ENCODE measurements at regions not wholly inside any gene's neighbourhood (a gene's known extent, or its start where the extent isn't known, plus 50 kb on each side); places are given as distances from the start of the nearest gene placed in this dataset.
"Not testable (repeated sequence)": the region's sequence is repeated elsewhere in the genome, so short reads cannot be mapped to it uniquely, and the experiment has no call there.

GRCh38 chr1:206359377-206359776 is 110.9 kb upstream of the IKBKE start:
- ATAC-seq; DNase-seq; H3K4me1 ChIP-seq (ENCODE audit: low read depth); H3K9me3 ChIP-seq; intact Hi-C loops (cut with DNase I, micrococcal nuclease); H3K36me3 ChIP-seq (ENCODE audit: low read depth); H3K4me3 ChIP-seq: not testable (repeated sequence)

- ATAC-seq; H3K36me3 ChIP-seq (ENCODE audit: low read depth); H3K4me1 ChIP-seq (ENCODE audit: low read depth); DNase-seq; H3K4me3 ChIP-seq; intact Hi-C loops (cut with DNase I, micrococcal nuclease); H3K9me3 ChIP-seq: not testable (repeated sequence)
Observed at GRCh38 chr1:206361978-206362543, 108.2 kb upstream of the IKBKE start.

GRCh38 chr1:206362994-206363393 is 107.3 kb upstream of the IKBKE start:
- ATAC-seq; intact Hi-C loops (cut with DNase I, micrococcal nuclease); H3K36me3 ChIP-seq (ENCODE audit: low read depth): not testable (repeated sequence)

GRCh38 chr1:206365271-206365670 is 105.0 kb upstream of the IKBKE start:
- intact Hi-C loops (cut with DNase I, micrococcal nuclease); ATAC-seq; H3K36me3 ChIP-seq (ENCODE audit: low read depth); H3K4me1 ChIP-seq (ENCODE audit: low read depth); H3K9me3 ChIP-seq; H3K4me3 ChIP-seq; DNase-seq: not testable (repeated sequence)

More at GRCh38 chr1:206362994-206363393, 107.3 kb upstream of the IKBKE start:
- not testable (repeated sequence) for H3K9me3 ChIP-seq; H3K4me3 ChIP-seq; DNase-seq; H3K4me1 ChIP-seq (ENCODE audit: low read depth)

GRCh38 chr1:206366131-206366530 is 104.1 kb upstream of the IKBKE start:
- ATAC-seq; H3K4me1 ChIP-seq (ENCODE audit: low read depth); H3K4me3 ChIP-seq; DNase-seq; intact Hi-C loops (cut with DNase I, micrococcal nuclease); H3K9me3 ChIP-seq; H3K36me3 ChIP-seq (ENCODE audit: low read depth): not testable (repeated sequence)

- H3K9me3 ChIP-seq; H3K36me3 ChIP-seq (ENCODE audit: low read depth); intact Hi-C loops (cut with DNase I, micrococcal nuclease); H3K4me3 ChIP-seq; H3K4me1 ChIP-seq (ENCODE audit: low read depth); ATAC-seq; DNase-seq: not testable (repeated sequence)
Observed at GRCh38 chr1:206366772-206367171, 103.5 kb upstream of the IKBKE start.

- H3K4me3 ChIP-seq; H3K4me1 ChIP-seq (ENCODE audit: low read depth); intact Hi-C loops (cut with DNase I, micrococcal nuclease); DNase-seq; H3K9me3 ChIP-seq; ATAC-seq; H3K36me3 ChIP-seq (ENCODE audit: low read depth): not testable (repeated sequence)
Observed at GRCh38 chr1:206367955-206368622, 102.2 kb upstream of the IKBKE start.

- ATAC-seq: peak; percentile 18
- H3K4me1 ChIP-seq (ENCODE audit: low read depth); H3K4me3 ChIP-seq; DNase-seq; H3K36me3 ChIP-seq (ENCODE audit: low read depth); intact Hi-C loops (cut with DNase I, micrococcal nuclease); H3K9me3 ChIP-seq: not testable (repeated sequence)
Observed at GRCh38 chr1:206374725-206375124, 95.6 kb upstream of the IKBKE start.

GRCh38 chr1:206375552-206375951 is 94.7 kb upstream of the IKBKE start:
- H3K4me3 ChIP-seq; H3K36me3 ChIP-seq (ENCODE audit: low read depth); DNase-seq; ATAC-seq; intact Hi-C loops (cut with DNase I, micrococcal nuclease); H3K4me1 ChIP-seq (ENCODE audit: low read depth); H3K9me3 ChIP-seq: not testable (repeated sequence)

GRCh38 chr1:206378506-206378905 is 91.8 kb upstream of the IKBKE start:
- H3K36me3 ChIP-seq (ENCODE audit: low read depth); H3K9me3 ChIP-seq; DNase-seq; intact Hi-C loops (cut with DNase I, micrococcal nuclease); H3K4me1 ChIP-seq (ENCODE audit: low read depth); H3K4me3 ChIP-seq; ATAC-seq: not testable (repeated sequence)

- ATAC-seq; H3K9me3 ChIP-seq; H3K36me3 ChIP-seq (ENCODE audit: low read depth); DNase-seq; H3K4me1 ChIP-seq (ENCODE audit: low read depth); H3K4me3 ChIP-seq; intact Hi-C loops (cut with DNase I, micrococcal nuclease): not testable (repeated sequence)
Observed at GRCh38 chr1:206379245-206379644, 91.0 kb upstream of the IKBKE start.

- intact Hi-C loops (cut with DNase I, micrococcal nuclease); DNase-seq: not testable (repeated sequence)
Observed at GRCh38 chr1:206380163-206380790, 90.0 kb upstream of the IKBKE start.

GRCh38 chr1:206380791-206381610 is 89.3 kb upstream of the IKBKE start:
- H3K36me3 ChIP-seq (ENCODE audit: low read depth); H3K9me3 ChIP-seq; H3K4me3 ChIP-seq; intact Hi-C loops (cut with DNase I, micrococcal nuclease); H3K4me1 ChIP-seq (ENCODE audit: low read depth): not testable (repeated sequence)
- ATAC-seq (peak; percentile 68), DNase-seq (peak in 1 of 3 donors; percentile 19)

More at GRCh38 chr1:206380163-206380790, 90.0 kb upstream of the IKBKE start:
- H3K4me3 ChIP-seq; H3K4me1 ChIP-seq (ENCODE audit: low read depth); H3K9me3 ChIP-seq; H3K36me3 ChIP-seq (ENCODE audit: low read depth): not testable (repeated sequence)
- ATAC-seq: peak; percentile 53

All from mucosa of descending colon (tissue), 3 donors.